SW 1271 (cell line): ENCODE measurements at regions not wholly inside any gene's neighbourhood (a gene's known extent, or its start where the extent isn't known, plus 50 kb on each side); places are given as distances from the start of the nearest gene placed in this dataset.

Source experiments
- DNase-seq, 2 experiments: peaks; one replicate each; lab custom pipeline; 2025; lab: John Stamatoyannopoulos, UW

DNA sequence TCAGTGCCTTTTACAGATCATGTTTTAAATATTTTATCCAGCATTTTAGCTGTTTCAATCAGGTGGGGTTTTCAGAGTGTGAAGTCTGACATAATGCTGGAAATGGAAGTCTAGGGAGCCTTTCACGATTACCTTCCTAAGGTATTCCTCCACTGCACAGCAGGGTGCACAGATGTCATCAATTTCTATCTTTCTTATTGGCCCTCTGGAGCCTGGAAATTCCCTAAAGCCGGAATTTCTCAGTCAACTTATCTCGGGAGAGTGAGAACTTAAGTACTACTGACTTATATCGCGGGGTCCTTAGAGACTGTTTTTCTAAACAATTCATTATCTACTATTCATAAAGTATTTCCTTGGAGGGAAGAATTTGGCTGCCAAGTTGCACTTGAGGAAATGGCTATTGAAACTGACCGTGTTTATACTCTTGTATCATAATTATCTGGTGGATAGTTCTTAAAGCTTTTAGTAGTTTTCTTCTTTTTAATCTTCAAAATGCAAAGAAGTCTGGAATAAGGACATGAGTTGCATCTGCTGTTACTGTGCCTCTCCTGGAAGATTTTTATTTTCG, 311.8 kb upstream of the B3GALT2 start:
- no peak for DNase-seq

DNA sequence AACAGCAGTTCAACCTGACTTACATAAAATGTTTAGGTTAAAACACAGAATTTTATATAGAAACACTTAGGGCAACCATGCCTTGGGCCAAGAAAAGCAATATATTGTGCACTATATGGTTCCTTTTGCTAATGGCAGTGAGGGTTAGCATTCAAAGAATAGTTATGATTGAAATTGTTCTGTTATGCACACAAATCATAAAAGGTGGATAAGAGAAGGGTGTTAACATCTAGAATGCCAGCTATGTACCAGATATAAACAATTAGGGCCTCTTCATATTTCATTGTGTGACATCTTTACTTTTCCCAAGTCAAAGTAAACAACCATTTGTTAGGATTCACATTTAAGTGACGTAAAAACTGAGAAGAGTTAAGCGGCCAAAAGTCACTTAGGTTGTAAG, 308.0 kb upstream of the B3GALT2 start:
- DNase-seq = no peak

DNA sequence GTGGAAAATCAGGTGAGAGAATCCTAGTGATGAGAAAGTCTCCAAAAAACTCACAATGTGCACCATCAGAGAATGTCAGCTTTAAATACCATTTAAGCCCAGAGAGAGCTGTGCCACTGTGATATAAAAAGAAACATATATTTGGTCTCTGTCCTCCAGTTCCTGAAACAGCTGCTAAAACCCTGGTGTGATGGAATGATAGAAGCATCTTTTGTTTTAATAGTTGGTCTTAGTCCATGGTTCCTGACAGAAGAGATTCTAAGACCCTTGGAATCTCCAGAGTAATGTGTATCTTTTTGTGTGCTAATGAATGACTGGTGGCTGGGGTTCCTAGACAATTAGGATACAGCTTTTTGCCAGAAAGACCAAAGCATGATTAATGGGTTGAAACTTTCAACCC, 302.8 kb upstream of the B3GALT2 start:
- no peak for DNase-seq

GRCh38 chr1:193487722-193488121, 301.3 kb upstream of the B3GALT2 start:
- no peak for DNase-seq

DNA sequence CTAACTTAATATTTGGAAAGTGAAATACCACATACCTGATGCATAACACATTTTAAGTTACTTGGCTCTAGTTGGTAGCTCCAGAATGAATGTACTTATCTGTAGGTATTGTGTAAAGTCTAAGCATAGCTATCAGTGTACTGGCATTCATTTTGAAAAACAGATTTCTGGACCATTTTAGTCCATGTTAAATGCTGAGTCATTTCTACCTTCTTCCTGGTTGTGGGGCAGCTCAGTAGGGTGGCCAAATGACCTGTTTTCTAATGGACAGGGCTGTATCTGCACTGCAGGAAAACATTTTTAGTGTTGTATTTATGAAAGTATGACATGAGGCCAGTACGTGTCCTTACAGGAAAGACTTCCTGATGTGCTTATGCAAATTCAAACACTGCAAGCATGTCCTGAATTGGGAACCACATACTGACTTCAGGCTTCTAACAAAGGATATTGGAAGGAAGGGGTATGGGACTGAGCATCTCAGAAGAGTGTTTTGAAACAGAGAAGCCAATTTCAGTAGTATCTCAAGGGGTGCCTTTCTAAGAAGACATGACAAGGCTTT, 300.3 kb upstream of the B3GALT2 start:
- DNase-seq = no peak

- DNase-seq = no peak
Observed at GRCh38 chr1:193480755-193481154, 294.3 kb upstream of the B3GALT2 start.

DNA sequence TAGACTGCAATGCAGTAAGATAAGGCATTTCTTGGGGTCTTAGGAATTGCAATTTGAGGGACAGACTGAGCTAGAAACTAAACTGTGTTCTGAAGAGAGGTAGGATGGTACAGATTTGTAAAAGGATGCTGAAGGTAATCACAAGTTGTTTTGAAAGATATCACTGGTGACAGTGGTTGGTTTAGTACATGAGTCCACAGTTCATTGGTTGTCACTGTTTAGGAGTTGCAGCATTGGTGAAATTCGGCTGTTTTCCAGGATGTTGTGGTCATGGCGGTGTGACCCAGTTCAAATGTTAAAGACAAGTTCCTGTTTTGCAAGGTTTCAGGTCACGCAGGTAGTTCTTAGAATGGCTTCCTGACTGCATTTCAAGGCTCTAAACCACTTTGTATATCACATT, 292.8 kb upstream of the B3GALT2 start:
- DNase-seq = no peak

- DNase-seq = no peak
Observed at GRCh38 chr1:193476748-193477147, 290.3 kb upstream of the B3GALT2 start.

DNA sequence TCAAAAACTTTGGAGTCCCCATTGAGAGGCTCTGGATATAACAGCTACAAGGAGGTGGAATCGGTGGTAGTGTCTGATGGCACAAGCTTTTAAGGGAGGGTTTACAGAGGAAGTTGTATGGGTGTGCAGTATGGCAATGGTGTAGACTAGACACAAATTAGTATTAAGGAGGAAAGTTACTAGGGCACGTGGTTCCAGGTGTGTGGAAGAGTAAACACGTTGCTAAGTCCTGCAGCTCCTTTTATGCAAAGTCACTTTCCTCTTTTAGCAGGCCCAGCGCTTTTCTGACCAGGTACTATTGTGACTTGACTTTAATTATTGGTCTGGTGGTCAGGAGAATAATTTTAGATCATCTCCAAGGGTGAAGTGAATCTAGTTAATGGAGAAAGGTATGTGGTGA, 287.5 kb upstream of the B3GALT2 start:
- no peak for DNase-seq

DNA sequence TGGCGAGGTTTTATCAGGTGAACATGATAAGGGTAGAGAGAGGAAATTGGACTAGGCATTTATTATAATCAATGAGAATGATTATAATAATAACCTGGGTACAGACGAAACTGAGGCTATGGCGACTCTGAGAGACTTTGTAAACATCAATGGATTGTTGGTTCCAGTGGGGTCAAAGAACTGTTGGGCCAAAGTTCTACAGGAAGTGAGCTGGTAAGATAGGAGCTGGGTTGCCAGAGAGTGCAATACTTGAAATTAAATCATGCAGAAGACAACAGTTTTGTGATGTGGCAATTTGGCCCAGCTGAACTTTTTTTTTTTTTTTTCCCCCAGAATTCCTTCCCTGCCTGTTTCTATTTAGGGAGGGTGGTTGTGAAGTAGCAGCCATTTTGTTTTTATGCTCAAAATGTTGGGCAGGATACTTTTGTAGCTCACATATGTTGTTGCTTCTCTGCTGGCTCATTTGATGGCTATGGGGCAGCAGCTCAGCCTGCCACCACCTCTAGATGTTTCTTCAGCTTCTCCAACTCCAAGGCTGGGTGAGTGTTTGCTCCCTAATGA, 286.5 kb upstream of the B3GALT2 start:
- no peak for DNase-seq

- DNase-seq = no peak
Observed at GRCh38 chr1:193472430-193472829, 286.0 kb upstream of the B3GALT2 start.

GRCh38 chr1:193471981-193472380, 285.6 kb upstream of the B3GALT2 start:
- DNase-seq = no peak

- no peak for DNase-seq
Observed at GRCh38 chr1:193463326-193463932, 277.0 kb upstream of the B3GALT2 start.

GRCh38 chr1:193462629-193463320, 276.4 kb upstream of the B3GALT2 start:
- no peak for DNase-seq

- DNase-seq = no peak
Observed at GRCh38 chr1:193458628-193459027, 272.2 kb upstream of the B3GALT2 start.

DNA sequence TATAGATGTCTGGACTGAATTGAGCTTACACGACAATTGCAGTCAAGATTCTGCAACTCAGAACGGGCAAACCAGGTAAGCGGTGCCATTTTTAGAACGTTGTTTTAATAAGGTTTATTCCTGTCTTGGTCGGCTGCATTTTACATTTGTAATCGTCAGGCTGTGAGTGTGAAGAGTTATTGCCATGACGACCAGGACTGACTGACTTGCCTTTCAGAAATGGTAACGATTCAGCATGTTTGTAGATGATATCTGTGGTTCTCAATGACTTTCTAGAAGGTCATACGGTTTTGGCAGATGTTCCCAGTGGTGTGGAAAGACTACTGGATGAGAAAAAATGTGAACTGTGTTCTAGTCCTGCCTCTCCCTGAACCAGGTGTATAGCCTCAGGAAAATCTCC, 271.3 kb upstream of the B3GALT2 start:
- no peak for DNase-seq

DNA sequence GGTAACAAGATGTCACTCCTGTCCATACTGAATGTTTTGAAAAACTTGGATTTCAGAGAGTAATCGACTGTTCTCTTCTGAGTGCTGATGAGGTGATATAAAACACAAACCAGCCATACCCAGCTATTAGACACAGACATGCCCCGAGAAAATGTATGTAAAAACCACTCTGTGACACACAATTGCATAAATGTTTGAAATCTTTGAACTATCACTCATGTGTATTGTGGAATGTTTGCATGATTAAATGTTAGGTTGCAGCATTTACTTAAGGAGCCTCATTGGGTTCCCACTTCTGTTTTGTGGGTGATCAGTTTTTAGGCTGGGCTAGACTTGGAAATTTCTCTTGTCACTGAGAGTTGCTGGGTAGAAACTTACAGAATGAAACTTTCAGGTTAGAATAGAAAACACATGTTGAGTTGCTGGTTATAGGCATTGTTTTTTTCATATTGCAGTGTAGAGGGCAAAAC, 270.4 kb upstream of the B3GALT2 start:
- no peak for DNase-seq

- no peak for DNase-seq
Observed at GRCh38 chr1:193451606-193452005, 265.2 kb upstream of the B3GALT2 start.

DNA sequence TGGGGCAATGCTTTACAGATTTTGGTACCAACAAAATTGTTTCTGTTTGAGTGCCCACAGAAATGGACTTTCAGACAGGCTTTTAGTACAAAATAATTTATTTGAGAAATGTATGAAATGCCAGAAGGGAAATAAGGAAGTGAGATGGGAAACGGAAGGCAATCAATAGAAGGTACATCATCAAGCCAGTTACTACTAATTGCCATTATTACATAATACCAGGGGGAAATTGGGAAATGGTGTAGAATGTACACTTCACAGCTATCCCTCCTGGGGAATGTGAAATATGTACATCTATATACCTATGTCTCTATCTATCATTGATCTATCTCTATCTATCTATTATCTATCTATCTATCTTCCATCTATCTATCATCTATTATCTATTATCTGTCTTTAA, 264.6 kb upstream of the B3GALT2 start:
- DNase-seq = no peak

GRCh38 chr1:193448682-193449461, 262.5 kb upstream of the B3GALT2 start:
- DNase-seq = no peak

DNA sequence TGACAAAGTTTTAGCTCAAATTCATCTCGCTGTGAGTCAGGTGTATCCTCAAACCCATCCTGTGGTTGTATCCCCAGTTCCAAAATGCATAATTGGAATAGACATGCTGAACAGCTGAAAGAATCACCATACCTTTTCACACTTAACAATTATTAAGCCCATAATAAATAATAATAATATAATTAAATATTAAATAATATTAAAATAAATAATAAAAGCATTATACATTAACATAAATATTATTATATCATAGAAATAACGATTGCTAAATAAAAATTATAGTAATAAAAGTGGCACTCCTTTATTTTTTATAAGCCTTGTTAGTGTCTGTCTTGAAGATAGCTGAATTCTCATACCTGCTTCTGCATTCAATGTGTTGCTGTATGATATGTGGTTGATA, 257.5 kb upstream of the B3GALT2 start:
- DNase-seq = no peak

GRCh38 chr1:193438771-193439170, 252.4 kb upstream of the B3GALT2 start:
- DNase-seq = no peak
